ENCODE measurements at regions not wholly inside any gene's neighbourhood (a gene's known extent, or its start where the extent isn't known, plus 50 kb on each side); places are given as distances from the start of the nearest gene placed in this dataset.
A peak's percentile ranks its signal among the peaks of the same experiment; 100 is the strongest.
"Not testable (repeated sequence)": the region's sequence is repeated elsewhere in the genome, so short reads cannot be mapped to it uniquely, and the experiment has no call there.

- ATAC-seq; DNase-seq; intact Hi-C loops (cut with DNase I): not testable (repeated sequence)
Measured at GRCh38 chr2:111429353-111429752, 308.6 kb downstream of the BCL2L11 start.

- peak; percentile 21 to 40 for ATAC-seq
- DNase-seq; intact Hi-C loops (cut with DNase I): not testable (repeated sequence)
Measured at GRCh38 chr2:111430817-111431661, 310.3 kb downstream of the BCL2L11 start.

- ATAC-seq, result peak in 1 of 2 donors; percentile 22
- DNase-seq; intact Hi-C loops (cut with DNase I): not testable (repeated sequence)
Measured at GRCh38 chr2:111432423-111432822, 311.7 kb downstream of the BCL2L11 start.

GRCh38 chr2:111432916-111433499, 312.3 kb downstream of the BCL2L11 start:
- DNase-seq; intact Hi-C loops (cut with DNase I); ATAC-seq: not testable (repeated sequence)

GRCh38 chr2:111433892-111434607, 313.3 kb downstream of the BCL2L11 start:
- DNase-seq; ATAC-seq; intact Hi-C loops (cut with DNase I): not testable (repeated sequence)

- ATAC-seq; DNase-seq; intact Hi-C loops (cut with DNase I): not testable (repeated sequence)
Measured at GRCh38 chr2:111434608-111434939, 313.9 kb downstream of the BCL2L11 start.

- ATAC-seq; intact Hi-C loops (cut with DNase I): not testable (repeated sequence)
Measured at GRCh38 chr2:111435553-111436310, 315.0 kb downstream of the BCL2L11 start.

GRCh38 chr2:111436411-111436810, 315.7 kb downstream of the BCL2L11 start:
- ATAC-seq; intact Hi-C loops (cut with DNase I); DNase-seq: not testable (repeated sequence)

More at GRCh38 chr2:111435553-111436310, 315.0 kb downstream of the BCL2L11 start:
- not testable (repeated sequence) for DNase-seq

GRCh38 chr2:111437288-111437990, 316.7 kb downstream of the BCL2L11 start:
- ATAC-seq; DNase-seq; intact Hi-C loops (cut with DNase I): not testable (repeated sequence)

- intact Hi-C loops (cut with DNase I); DNase-seq: not testable (repeated sequence)
- ATAC-seq, result peak in 1 of 2 donors; percentile 55
Measured at GRCh38 chr2:111438161-111438560, 317.4 kb downstream of the BCL2L11 start.

- intact Hi-C loops (cut with DNase I); ATAC-seq; DNase-seq: not testable (repeated sequence)
Measured at GRCh38 chr2:111439237-111439636, 318.5 kb downstream of the BCL2L11 start.

- ATAC-seq; DNase-seq; intact Hi-C loops (cut with DNase I): not testable (repeated sequence)
Measured at GRCh38 chr2:111441614-111442013, 320.9 kb downstream of the BCL2L11 start.

- intact Hi-C loops (cut with DNase I), result not testable (repeated sequence)
- ATAC-seq, result peak in 1 of 2 donors; percentile 20
Measured at GRCh38 chr2:111442767-111443454, 322.2 kb downstream of the BCL2L11 start.

GRCh38 chr2:111444516-111444915, 323.8 kb downstream of the BCL2L11 start:
- ATAC-seq, result peak; percentile 20 to 37
- intact Hi-C loops (cut with DNase I); DNase-seq: not testable (repeated sequence)

More at GRCh38 chr2:111442767-111443454, 322.2 kb downstream of the BCL2L11 start:
- DNase-seq, result not testable (repeated sequence)

- intact Hi-C loops (cut with DNase I); DNase-seq: not testable (repeated sequence)
- peak; percentile 41 to 69 for ATAC-seq
Measured at GRCh38 chr2:111445191-111445929, 324.6 kb downstream of the BCL2L11 start.

- DNase-seq; intact Hi-C loops (cut with DNase I): not testable (repeated sequence)
- ATAC-seq, result peak; percentile 9 to 23
Measured at GRCh38 chr2:111445941-111446340, 325.2 kb downstream of the BCL2L11 start.

- intact Hi-C loops (cut with DNase I); ATAC-seq; DNase-seq: not testable (repeated sequence)
Measured at GRCh38 chr2:111447482-111447881, 326.8 kb downstream of the BCL2L11 start.
